CD4-positive, alpha-beta T cell treated with Interleukin-21 for 1 hour (primary cell): ENCODE measurements at regions not wholly inside any gene's neighbourhood (a gene's known extent, or its start where the extent isn't known, plus 50 kb on each side); places are given as distances from the start of the nearest gene placed in this dataset.

ENCODE experiments used
- DNase-seq: peaks from one replicate; pipeline ENCODE4 v3.0.0-alpha.2; 2020

DNA sequence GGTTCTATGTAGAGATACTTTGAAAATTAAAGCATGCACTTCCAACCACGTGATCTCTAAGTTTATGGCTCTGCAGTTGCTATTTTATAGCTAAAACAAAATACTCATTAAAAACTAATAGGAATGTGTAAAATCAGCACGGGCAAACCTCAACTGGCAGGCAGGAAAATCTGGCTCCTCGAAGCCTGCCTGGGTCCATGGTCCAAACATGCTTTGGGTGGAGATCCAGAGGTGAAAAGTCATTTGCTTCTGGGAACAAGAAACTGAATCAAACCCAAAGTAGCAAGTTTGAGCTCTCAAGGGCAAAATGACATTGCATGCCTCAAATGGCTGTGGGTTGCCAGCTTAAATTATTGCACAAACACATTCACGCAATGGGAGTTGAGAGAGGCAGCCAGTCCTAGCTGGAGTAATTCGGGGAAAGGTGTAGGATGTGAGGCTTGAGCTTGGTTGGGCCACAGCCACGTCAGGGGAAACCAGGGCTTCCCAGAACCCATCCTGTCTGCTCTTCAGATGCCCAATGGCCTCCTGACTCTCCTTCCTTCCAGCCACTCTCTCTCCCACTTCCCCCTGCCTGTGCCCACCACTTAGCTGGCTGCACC lies 75.2 kb upstream of the LCLAT1 start:
- DNase-seq = no peak

- DNase-seq = no peak
Observed at GRCh38 chr2:30372826-30373225, 74.2 kb upstream of the LCLAT1 start.

- DNase-seq = no peak
Observed at GRCh38 chr2:30373881-30374302, 73.2 kb upstream of the LCLAT1 start.

- DNase-seq = no peak
Observed at GRCh38 chr2:30374380-30374779, 72.7 kb upstream of the LCLAT1 start.

- DNase-seq = no peak
Observed at GRCh38 chr2:30375915-30376314, 71.1 kb upstream of the LCLAT1 start.

GRCh38 chr2:30379481-30379880 lies 67.6 kb upstream of the LCLAT1 start:
- DNase-seq = no peak

DNA sequence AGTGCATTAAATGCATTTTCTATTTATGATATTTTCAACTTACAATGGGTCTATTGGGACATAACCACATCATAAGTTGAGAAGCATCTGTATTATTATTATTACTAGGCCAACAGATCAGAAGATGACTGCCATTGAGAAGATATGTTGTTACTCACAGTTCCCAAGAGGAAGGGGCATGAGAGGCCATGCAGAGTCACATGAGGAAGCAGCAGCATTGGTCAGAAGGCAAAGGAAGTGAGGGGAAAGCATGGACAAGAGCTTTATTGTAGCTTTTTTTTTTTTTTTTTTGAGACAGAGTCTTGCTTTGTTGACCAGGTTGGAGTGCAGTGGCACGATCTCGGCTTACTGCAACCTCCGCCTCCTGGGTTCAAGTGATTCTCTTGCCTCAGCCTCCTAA lies 66.2 kb upstream of the LCLAT1 start:
- no peak for DNase-seq

DNA sequence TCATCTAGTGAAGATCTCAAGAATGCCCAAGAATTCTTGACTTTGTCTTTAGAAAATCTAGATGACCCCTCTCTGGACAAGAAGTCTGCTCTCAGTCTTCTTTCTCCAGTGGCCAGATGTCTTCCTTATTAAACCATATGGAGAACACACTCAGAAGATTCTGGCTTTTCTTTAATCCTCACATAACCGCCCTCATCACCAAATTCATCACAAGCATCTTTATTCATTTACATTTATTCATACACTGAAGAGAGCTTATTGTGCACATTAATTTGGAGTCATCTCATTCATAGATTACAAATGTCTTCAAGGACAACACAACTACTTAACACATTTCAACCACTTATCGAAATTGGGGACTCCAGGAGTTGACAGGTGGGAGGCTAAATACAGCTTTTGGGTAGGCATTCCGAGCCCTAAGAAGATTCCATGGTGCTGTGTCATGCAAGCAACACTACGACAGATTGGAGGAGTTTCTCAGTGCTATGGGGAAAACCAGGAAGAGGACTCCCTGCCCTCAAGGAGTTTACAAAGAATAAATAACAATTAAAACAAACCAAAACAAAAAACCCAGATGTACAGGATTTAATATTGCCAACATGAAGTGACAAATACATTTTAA lies 64.8 kb upstream of the LCLAT1 start:
- no peak for DNase-seq

DNA sequence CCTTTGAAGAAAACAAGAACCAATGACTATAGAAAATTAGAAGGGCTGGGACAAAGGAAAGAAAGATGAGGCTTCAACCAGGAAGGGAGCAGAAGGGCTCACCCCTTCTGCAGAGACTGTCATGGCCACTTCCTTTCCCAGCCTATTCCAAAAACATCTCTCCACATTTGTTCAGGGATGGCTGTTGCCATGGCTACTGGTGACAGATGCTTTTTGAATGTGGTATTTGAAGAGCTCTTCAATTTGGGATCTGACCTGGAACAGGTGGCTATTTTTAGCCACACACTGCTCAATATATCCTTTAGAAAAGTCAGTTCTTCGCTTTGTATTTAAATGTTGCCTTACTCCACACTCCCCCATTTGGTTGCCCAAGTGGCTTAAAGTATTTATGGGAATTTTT lies 64.1 kb upstream of the LCLAT1 start:
- no peak for DNase-seq

- no peak for DNase-seq
Observed at GRCh38 chr2:30385327-30385726, 61.7 kb upstream of the LCLAT1 start.

DNA sequence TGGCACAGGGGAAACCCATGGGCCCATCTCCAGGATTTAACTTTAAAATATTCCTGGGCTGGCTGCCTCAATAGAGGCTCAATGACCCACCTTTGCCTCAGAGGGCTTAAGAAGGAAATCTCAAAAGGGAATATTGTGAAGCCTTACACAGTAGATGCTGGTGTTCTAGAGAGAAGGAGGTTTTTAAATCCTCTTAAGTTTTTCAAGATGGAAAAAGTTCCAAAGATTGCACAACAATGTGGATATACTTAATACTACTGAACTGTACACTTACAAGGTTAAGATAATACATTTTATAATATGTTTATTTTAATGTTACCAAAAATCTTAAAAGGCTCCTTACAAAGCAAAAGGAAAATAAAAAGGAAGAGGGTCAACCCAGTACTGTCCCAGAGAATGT lies 54.9 kb upstream of the LCLAT1 start:
- no peak for DNase-seq

- DNase-seq = no peak
Observed at GRCh38 chr2:30393510-30393909, 53.5 kb upstream of the LCLAT1 start.

DNA sequence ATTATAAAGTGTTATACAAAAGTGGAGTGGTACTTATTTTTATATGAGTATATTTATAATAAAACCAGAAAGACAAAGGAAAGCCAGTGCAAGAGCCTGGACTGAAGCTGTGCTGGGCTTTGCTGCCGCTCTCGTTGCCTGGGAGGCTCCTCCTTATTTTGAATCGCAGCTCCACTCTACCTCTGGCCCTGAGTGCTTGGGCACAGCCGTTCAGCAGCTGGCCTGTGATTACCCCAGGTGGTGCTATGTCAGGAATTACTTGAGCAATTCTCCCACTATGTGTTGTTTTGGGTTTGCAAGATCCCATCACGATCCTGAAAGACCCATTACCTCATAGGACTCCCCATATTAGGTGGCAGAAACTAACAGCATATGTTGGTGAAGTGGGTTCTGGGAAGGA lies 53.0 kb upstream of the LCLAT1 start:
- no peak for DNase-seq

DNA sequence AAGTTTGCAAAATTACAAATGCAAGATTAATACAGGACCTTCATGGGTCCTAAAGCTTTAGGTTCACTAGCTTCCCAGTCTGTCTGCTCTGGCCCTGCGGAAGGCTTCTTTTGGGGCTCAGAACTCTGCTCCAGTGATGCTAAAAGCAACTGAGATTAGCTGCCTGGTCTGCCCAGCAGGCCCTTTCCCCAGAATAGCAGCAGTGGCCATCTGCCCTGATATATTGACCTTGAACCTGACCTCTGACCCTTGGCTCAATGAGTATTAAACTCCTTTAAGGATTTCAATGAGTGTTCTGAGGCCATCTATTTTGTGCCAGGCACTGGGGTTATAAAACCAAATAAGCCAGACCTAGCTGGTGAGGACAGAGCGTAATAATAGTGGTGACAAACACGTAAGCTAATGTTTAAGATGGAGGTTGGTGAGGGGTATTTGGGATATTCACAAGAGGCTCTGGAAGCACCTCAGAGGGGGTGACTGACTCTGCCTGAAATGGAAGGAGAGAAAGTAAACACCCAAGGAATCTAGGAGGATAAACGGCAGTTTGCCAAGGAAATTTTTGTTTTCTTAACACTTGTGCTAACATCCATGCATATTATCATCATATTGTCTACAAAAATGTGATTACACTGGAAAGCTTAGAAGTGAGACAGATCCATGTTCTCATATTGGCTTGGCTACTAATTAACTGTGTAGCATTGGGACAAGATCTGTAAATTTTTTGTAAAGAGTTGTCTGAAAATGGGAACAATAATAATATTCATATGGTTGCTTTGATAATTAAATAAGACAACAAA lies 50.4 kb upstream of the LCLAT1 start:
- no peak for DNase-seq
